Loucy (cell line): ENCODE measurements at regions not wholly inside any gene's neighbourhood (a gene's known extent, or its start where the extent isn't known, plus 50 kb on each side); places are given as distances from the start of the nearest gene placed in this dataset.
A peak's percentile ranks its signal among the peaks of the same experiment; 100 is the strongest.

ENCODE experiments used
- H2AFZ ChIP-seq: fragments of 200-600 bp; sonication (generic); 2 replicates; pipeline ENCODE4 v1.6.0; 2016; ENCODE audit warnings: antibody characterized with exemption, mild to moderate bottlenecking, low read length, moderate library complexity
- H3F3A ChIP-seq: fragments of 200-600 bp; 2 replicates; pipeline ENCODE4 v1.6.0; 2016; ENCODE audit warnings: antibody characterized with exemption, low read depth, mild to moderate bottlenecking
- H3K27me3 ChIP-seq: fragments of 200-600 bp; sonication (generic); 2 replicates; pipeline ENCODE4 v1.6.1; 2014; ENCODE audit warnings: low read length, mild to moderate bottlenecking; ENCODE audit not compliant: insufficient read depth, poor library complexity, severe bottlenecking
- H3K36me3 ChIP-seq: fragments of 200-600 bp; sonication (generic); 2 replicates; pipeline ENCODE4 v1.6.1; 2016; ENCODE audit warnings: low read length; ENCODE audit not compliant: insufficient read depth
- H3K4me1 ChIP-seq: fragments of 200-600 bp; sonication (generic); 2 replicates; pipeline ENCODE4 v1.5.1; 2014; ENCODE audit warnings: low read length, mild to moderate bottlenecking; ENCODE audit not compliant: insufficient read depth, poor library complexity, severe bottlenecking
- H3K4me2 ChIP-seq: fragments of 200-600 bp; sonication (generic); 2 replicates; pipeline ENCODE4 v1.6.0; 2014; ENCODE audit warnings: antibody characterized with exemption, low read length, low read depth, mild to moderate bottlenecking; ENCODE audit not compliant: poor library complexity, severe bottlenecking
- H3K4me3 ChIP-seq: fragments of 200-600 bp; sonication (generic); 2 replicates; pipeline ENCODE4 v1.5.1; 2014; ENCODE audit warnings: low read length, mild to moderate bottlenecking, mixed read lengths; ENCODE audit not compliant: poor library complexity, severe bottlenecking
- H3K79me2 ChIP-seq: fragments of 200-600 bp; sonication (generic); 2 replicates; pipeline ENCODE4 v1.6.1; 2014; ENCODE audit warnings: low read length; ENCODE audit not compliant: insufficient read depth
- H3K9ac ChIP-seq: fragments of 200-600 bp; sonication (generic); 2 replicates; pipeline ENCODE4 v1.6.0; 2014; ENCODE audit warnings: mild to moderate bottlenecking, low read depth, low read length, moderate library complexity; ENCODE audit not compliant: poor library complexity, severe bottlenecking
- H3K9me2 ChIP-seq: fragments of 200-600 bp; sonication (generic); replicated peaks from 2 replicates; pipeline ENCODE4 v1.6.1; 2016; ENCODE audit warnings: low read depth, low read length, mixed read lengths
- H3K9me3 ChIP-seq: fragments of 200-600 bp; sonication (generic); 2 replicates; pipeline ENCODE4 v1.6.1; 2014; ENCODE audit warnings: mild to moderate bottlenecking, antibody characterized with exemption, low read length, low read depth; ENCODE audit not compliant: insufficient read depth
- H4K20me1 ChIP-seq: fragments of 200-600 bp; sonication (generic); 2 replicates; pipeline ENCODE4 v1.6.0; 2014; ENCODE audit warnings: antibody characterized with exemption, low read length, mild to moderate bottlenecking; ENCODE audit not compliant: insufficient read depth, poor library complexity, severe bottlenecking
- EZH2phosphoT487 ChIP-seq: fragments of 200-600 bp; IDR thresholded peaks from 2 replicates; pipeline ENCODE4 v1.6.1; 2018; ENCODE audit warnings: antibody characterized with exemption, mild to moderate bottlenecking, moderate library complexity, borderline replicate concordance
- TF ChIP-seq, protein P1 (sequence below): fragments of 200-600 bp; sonication (generic); conservative IDR thresholded peaks from 2 replicates; pipeline ENCODE4 v1.5.1; 2014; ENCODE audit warnings: mild to moderate bottlenecking, antibody characterized with exemption, low read length

- peaks cover 4% of the 10 kb centered on the region for H3K4me1 ChIP-seq
- no peaks in the 10 kb centered on the region for H4K20me1 ChIP-seq
- no peaks in the 10 kb centered on the region for H3K9me3 ChIP-seq
- TF ChIP-seq, protein P1, sequence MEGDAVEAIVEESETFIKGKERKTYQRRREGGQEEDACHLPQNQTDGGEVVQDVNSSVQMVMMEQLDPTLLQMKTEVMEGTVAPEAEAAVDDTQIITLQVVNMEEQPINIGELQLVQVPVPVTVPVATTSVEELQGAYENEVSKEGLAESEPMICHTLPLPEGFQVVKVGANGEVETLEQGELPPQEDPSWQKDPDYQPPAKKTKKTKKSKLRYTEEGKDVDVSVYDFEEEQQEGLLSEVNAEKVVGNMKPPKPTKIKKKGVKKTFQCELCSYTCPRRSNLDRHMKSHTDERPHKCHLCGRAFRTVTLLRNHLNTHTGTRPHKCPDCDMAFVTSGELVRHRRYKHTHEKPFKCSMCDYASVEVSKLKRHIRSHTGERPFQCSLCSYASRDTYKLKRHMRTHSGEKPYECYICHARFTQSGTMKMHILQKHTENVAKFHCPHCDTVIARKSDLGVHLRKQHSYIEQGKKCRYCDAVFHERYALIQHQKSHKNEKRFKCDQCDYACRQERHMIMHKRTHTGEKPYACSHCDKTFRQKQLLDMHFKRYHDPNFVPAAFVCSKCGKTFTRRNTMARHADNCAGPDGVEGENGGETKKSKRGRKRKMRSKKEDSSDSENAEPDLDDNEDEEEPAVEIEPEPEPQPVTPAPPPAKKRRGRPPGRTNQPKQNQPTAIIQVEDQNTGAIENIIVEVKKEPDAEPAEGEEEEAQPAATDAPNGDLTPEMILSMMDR, result no peak
- no peak for TF ChIP-seq EZH2phosphoT487
- H3K4me2 ChIP-seq, result no peak overlapping the region
- no peaks in the 10 kb centered on the region for H3K79me2 ChIP-seq
- H3K27me3 ChIP-seq, result no peaks in the 10 kb centered on the region
- no peaks in the 10 kb centered on the region for H3K36me3 ChIP-seq
- no peak overlapping the region for H3K9ac ChIP-seq
- H3F3A ChIP-seq, result no peaks in the 10 kb centered on the region
- no peaks in the 10 kb centered on the region for H3K9me2 ChIP-seq
- no peak overlapping the region for H2AFZ ChIP-seq
- H3K4me3 ChIP-seq, result no peak overlapping the region
These were observed 140.8 kb downstream of the HMHB1 start for GRCh38 chr5:143952809-143953208.

DNA sequence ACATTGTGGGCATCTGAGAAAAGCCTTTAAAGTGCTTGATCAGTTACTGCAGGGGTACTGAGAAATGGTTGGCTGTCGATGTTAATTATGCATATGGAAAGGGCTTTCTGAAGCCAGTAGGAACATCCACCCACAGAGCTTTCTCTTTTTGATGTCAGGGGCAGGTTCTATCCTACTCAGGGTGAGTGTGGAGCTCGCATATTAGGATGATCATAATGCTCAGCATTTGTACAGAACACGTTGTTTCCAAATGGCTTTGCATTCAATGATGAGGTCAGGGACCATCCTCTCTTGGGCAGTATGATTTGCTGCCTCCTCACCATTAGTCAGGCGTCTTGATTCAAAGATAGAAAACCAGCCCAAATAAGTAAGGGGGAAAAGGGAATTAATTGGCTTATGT lies 141.9 kb downstream of the HMHB1 start:
- Histone ChIP-seq H3K4me2 (no peak overlapping the region), H3K9ac (no peak overlapping the region), H2AFZ (no peak overlapping the region), H3K9me3 (no peaks in the 10 kb centered on the region), H3K4me3 (no peak overlapping the region), H3K27me3 (no peaks in the 10 kb centered on the region), H3K4me1 (peaks cover 4% of the 10 kb centered on the region), H3K79me2 (no peaks in the 10 kb centered on the region), H3K36me3 (no peaks in the 10 kb centered on the region), H3F3A (no peaks in the 10 kb centered on the region), H3K9me2 (no peaks in the 10 kb centered on the region), H4K20me1 (no peaks in the 10 kb centered on the region)
- TF ChIP-seq, protein P1, result no peak
- TF ChIP-seq EZH2phosphoT487, result no peak

GRCh38 chr5:143955141-143955540 lies 143.2 kb downstream of the HMHB1 start:
- H3F3A ChIP-seq, result no peaks in the 10 kb centered on the region
- H4K20me1 ChIP-seq, result no peaks in the 10 kb centered on the region
- no peaks in the 10 kb centered on the region for H3K79me2 ChIP-seq
- no peak overlapping the region for H3K4me2 ChIP-seq
- no peak overlapping the region for H3K9ac ChIP-seq
- no peaks in the 10 kb centered on the region for H3K9me3 ChIP-seq
- H3K4me1 ChIP-seq, result peaks cover 4% of the 10 kb centered on the region
- peak overlapping the region; percentile 50 for H2AFZ ChIP-seq
- H3K36me3 ChIP-seq, result no peaks in the 10 kb centered on the region
- no peaks in the 10 kb centered on the region for H3K9me2 ChIP-seq
- no peak for TF ChIP-seq EZH2phosphoT487
- TF ChIP-seq, protein P1, result no peak
- no peak overlapping the region for H3K4me3 ChIP-seq
- H3K27me3 ChIP-seq, result no peaks in the 10 kb centered on the region
